ENCODE measurements at regions not wholly inside any gene's neighbourhood (a gene's known extent, or its start where the extent isn't known, plus 50 kb on each side); places are given as distances from the start of the nearest gene placed in this dataset.
"Not testable (repeated sequence)": the region's sequence is repeated elsewhere in the genome, so short reads cannot be mapped to it uniquely, and the experiment has no call there.

- DNase-seq = no peak
Observed at GRCh38 chr2:231644426-231644825, 51.8 kb downstream of the TEX44 start.

GRCh38 chr2:231646476-231646875, 53.8 kb downstream of the TEX44 start:
- DNase-seq = no peak

GRCh38 chr2:231648579-231649174, 56.0 kb downstream of the TEX44 start:
- peak; percentile 39 to 81 for DNase-seq

GRCh38 chr2:231651561-231651960, 56.8 kb upstream of the PTMA start:
- not testable (repeated sequence) for DNase-seq

GRCh38 chr2:231655488-231655887, 52.8 kb upstream of the PTMA start:
- DNase-seq = no peak

- DNase-seq = no peak
Observed at GRCh38 chr2:231655894-231656293, 52.4 kb upstream of the PTMA start.
